WI38 (cell line): ENCODE measurements at regions not wholly inside any gene's neighbourhood (a gene's known extent, or its start where the extent isn't known, plus 50 kb on each side); places are given as distances from the start of the nearest gene placed in this dataset.

Experiments
- H3K4me3 ChIP-seq: 2 replicates; pipeline ENCODE4 v1.5.1; 2011; ENCODE audit warnings: low read depth, mild to moderate bottlenecking, control low read depth, low read length
- TF ChIP-seq, protein P1 (sequence below): IDR thresholded peaks from 2 replicates; pipeline ENCODE4 v1.5.1; 2012; ENCODE audit warnings: low read depth, mild to moderate bottlenecking, control low read depth, low read length

GRCh38 chr2:419687-420317 is 131.9 kb upstream of the ALKAL2 start:
- TF ChIP-seq, protein P1, sequence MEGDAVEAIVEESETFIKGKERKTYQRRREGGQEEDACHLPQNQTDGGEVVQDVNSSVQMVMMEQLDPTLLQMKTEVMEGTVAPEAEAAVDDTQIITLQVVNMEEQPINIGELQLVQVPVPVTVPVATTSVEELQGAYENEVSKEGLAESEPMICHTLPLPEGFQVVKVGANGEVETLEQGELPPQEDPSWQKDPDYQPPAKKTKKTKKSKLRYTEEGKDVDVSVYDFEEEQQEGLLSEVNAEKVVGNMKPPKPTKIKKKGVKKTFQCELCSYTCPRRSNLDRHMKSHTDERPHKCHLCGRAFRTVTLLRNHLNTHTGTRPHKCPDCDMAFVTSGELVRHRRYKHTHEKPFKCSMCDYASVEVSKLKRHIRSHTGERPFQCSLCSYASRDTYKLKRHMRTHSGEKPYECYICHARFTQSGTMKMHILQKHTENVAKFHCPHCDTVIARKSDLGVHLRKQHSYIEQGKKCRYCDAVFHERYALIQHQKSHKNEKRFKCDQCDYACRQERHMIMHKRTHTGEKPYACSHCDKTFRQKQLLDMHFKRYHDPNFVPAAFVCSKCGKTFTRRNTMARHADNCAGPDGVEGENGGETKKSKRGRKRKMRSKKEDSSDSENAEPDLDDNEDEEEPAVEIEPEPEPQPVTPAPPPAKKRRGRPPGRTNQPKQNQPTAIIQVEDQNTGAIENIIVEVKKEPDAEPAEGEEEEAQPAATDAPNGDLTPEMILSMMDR = no peak
- no peak overlapping the region for H3K4me3 ChIP-seq

DNA sequence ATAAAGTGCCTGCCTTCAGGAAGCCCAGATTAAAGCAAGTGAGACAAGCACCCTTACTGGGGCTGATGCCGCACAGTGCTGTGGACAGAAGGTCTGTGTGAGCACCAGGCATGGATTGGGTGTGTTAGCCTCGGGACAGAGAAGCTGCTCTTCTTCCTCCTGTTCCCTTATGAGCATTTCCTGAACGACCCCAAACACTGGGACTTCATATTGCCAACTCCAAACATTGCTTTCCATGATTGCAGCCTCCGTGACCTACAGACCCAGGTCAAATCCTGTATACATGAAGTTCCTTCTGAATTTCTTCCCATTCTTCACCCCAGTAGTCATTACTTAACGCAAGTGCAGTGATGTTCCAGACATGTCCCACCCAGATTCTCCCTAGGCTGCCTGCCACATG is 129.8 kb upstream of the ALKAL2 start:
- no peak overlapping the region for H3K4me3 ChIP-seq
- TF ChIP-seq, protein P1 = no peak

- H3K4me3 ChIP-seq = no peak overlapping the region
- TF ChIP-seq, protein P1 = no peak
Measured at GRCh38 chr2:417006-417405, 129.1 kb upstream of the ALKAL2 start.

- H3K4me3 ChIP-seq = no peak overlapping the region
- TF ChIP-seq, protein P1 = no peak
Measured at GRCh38 chr2:415986-416610, 128.2 kb upstream of the ALKAL2 start.

- TF ChIP-seq, protein P1 = no peak
- no peak overlapping the region for H3K4me3 ChIP-seq
Measured at GRCh38 chr2:409523-409922, 121.6 kb upstream of the ALKAL2 start.

- H3K4me3 ChIP-seq = no peak overlapping the region
- TF ChIP-seq, protein P1 = no peak
Measured at GRCh38 chr2:407630-408029, 119.7 kb upstream of the ALKAL2 start.

- TF ChIP-seq, protein P1 = no peak
- H3K4me3 ChIP-seq = no peak overlapping the region
Measured at GRCh38 chr2:406876-407275, 119.0 kb upstream of the ALKAL2 start.
